Inflammatory macrophage (primary cell): ENCODE measurements at regions not wholly inside any gene's neighbourhood (a gene's known extent, or its start where the extent isn't known, plus 50 kb on each side); places are given as distances from the start of the nearest gene placed in this dataset.
"Not testable (repeated sequence)": the region's sequence is repeated elsewhere in the genome, so short reads cannot be mapped to it uniquely, and the experiment has no call there.

Experiments
- DNase-seq, 2 donors: peaks; one replicate each; pipeline ENCODE4 v3.0.0-alpha.2; 2020 to 2022

- DNase-seq, result no peak
Measured at GRCh38 chr10:20608503-20608902, 288.6 kb downstream of the NEBL start.

GRCh38 chr10:20606985-20607384 lies 290.1 kb downstream of the NEBL start:
- no peak for DNase-seq

DNA sequence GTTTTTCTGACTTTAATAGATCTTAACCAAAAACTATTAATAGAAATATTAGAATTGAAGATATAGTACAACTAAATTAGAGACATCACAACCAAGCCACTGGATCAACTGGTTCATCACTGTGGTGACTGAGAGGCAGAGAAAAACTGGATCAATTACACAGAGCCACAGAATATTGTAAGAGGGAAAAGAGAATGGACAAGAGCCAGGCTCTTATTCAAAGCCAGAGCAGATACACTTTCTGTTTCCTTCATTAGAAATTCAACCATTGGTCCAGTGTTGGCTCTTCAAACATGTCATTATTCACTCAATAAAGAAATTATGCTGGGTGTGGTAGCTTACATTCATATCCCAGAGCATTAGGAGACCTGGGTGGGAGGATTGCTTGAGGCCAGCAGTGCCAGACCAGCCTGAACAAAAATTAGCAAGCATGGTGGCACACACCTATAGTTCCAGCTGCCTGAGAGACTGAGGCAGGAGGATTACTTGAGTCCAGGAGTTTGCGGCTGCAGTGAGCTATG lies 295.1 kb downstream of the NEBL start:
- DNase-seq, result no peak

GRCh38 chr10:20598590-20598989 lies 298.5 kb downstream of the NEBL start:
- no peak for DNase-seq

DNA sequence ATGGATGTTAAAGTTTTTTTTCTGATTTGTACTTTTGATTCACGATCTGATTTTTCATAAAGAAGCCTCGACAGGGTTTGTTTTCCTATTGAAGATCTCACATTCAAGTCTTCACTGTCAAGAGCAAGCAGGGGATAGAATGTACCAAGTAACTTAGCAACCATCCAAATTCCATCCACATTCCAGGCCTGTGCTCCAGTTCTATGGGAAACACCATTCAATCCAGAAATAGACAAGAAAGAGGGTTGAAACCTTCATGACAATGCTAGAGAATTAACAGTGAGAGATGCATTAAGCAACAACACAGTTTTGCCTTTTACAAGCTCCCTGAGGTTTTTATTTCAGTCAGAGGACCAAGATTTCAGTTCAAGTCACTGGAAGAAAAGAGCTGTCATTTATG lies 300.2 kb downstream of the NEBL start:
- no peak for DNase-seq

DNA sequence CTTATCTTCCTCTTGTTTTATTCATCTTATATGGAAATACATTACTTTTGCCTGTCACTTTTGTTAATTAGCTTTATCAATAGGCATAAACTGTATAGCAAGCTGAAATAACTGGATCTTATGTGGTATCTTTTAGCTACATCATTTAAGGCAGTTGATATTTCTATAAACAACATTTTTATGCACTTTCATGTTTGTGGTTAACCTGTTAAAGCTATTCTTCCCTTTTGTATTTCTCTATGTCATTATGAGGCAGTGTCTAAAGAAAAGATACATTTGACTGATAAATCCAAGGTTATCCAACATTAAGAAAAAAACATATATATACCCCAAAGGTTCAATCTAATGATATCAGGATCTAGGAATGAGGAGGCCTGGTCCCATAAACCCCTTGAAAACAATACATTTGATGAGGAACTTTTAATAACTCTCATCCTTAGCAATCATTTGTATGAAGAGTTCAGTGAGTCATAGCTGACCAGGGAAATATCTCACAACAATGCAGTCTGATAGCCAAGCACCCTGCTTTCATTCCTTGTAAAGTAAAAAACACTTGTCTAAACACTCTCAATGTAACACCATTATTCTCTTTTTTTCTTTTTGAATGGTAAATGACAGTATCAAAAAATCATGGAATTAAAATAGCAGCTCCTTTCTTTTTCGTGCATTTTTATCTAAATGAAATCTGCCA lies 300.9 kb downstream of the NEBL start:
- DNase-seq, result no peak

GRCh38 chr10:20593649-20594048 lies 303.5 kb downstream of the NEBL start:
- DNase-seq, result no peak

DNA sequence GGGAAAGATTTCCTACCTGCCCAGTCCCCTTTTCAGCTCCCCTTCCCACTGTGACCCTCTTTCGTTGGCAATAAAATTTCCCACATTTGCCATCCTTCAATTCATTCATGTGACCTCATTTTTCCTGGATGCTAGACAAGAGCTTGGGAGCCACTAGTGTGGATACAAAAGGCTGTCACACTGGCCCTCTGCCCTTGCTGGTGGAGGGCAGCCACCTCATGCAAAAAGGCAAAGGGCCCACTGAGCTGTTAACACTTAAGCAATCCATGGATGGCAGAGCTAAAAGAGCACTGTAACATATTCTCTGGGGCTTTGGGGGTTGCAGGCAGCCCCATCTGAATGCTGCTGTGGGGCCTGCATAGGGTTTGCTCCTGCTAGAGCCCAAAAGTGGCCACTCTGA lies 315.1 kb downstream of the NEBL start:
- DNase-seq, result no peak

DNA sequence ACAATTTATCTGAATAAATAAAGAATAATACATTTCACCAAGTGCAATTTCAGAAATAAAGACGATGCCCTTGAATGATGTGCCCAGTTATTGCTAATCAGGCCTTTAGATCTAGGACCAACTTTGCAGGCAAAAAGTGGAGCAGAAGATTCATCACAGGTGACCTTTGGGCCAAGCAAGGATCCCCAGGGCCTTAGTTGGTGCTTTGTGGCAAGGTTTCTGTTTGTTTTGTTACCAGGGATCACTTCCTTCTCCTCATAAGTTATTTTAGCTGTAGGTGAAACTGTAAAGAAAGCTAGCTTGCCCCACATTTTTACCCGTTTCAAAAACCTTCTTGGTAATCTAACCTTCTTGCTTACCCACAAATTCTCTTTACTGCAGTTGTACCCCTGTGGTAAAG lies 323.2 kb downstream of the NEBL start:
- no peak for DNase-seq

DNA sequence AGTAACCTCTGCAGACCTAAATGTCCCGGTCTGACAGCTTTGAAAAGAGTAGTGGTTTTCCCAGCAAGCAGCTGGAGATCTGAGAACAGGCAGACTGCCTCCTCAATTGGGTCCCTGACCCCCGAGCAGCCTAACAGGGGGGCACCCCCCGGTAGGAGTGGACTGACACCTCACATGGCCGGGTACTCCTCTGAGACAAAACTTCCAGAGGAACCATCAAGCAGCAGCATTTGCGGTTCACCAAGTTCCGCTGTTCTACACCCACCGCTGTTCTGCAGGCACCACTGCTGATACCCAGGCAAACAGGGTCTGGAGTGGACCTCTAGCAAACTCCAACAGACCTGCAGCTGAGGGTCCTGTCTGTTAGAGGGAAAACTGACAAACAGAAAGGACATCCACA lies 341.1 kb downstream of the NEBL start:
- not testable (repeated sequence) for DNase-seq

GRCh38 chr10:20552382-20552781 lies 344.7 kb downstream of the NEBL start:
- DNase-seq, result peak; percentile 4 to 30

- DNase-seq, result no peak
Measured at GRCh38 chr10:20551761-20552160, 345.4 kb downstream of the NEBL start.

DNA sequence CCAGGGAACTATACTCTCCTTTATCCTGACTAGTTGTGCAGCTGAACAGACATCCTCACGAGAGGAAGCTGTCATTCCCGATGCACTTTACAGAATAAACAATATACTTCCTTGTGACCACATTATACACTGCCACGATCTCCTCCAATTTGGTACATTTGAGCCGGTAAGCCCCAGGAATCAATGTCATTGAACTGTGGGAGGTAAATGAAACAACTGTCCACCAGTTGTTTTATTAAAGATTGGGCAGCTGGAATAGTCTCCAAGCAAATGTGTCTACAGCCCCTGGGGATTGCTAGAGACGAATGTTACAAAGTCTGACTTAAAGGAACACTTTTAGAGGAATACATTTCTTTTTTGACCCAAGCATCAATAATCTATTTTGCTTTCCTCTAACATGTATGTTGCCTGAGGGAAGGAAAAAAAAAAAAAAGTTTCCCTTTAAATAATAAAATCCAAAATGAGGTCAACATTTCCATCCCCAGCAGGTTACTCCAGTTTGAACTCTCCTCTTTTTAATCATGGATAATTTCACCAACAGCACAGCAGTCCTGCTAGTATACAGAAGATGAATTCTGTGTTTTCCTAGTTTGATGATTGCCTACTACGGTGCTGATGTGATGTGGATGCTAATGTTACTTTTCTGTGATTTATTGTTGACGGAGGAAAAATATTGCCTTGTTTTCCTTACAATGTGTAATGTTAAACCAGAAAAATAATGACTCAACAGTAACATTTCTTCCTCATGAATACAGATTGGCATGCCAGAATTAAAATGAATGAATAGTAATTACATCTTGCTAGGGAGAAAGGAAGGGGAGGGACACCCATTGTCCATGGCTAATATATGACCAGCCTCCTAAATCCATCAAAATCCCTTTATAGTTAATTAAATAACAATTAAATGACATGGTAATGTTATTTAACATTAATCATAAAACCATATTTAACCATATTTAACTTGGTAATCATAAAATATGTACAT lies 360.9 kb downstream of the NEBL start:
- no peak for DNase-seq

DNA sequence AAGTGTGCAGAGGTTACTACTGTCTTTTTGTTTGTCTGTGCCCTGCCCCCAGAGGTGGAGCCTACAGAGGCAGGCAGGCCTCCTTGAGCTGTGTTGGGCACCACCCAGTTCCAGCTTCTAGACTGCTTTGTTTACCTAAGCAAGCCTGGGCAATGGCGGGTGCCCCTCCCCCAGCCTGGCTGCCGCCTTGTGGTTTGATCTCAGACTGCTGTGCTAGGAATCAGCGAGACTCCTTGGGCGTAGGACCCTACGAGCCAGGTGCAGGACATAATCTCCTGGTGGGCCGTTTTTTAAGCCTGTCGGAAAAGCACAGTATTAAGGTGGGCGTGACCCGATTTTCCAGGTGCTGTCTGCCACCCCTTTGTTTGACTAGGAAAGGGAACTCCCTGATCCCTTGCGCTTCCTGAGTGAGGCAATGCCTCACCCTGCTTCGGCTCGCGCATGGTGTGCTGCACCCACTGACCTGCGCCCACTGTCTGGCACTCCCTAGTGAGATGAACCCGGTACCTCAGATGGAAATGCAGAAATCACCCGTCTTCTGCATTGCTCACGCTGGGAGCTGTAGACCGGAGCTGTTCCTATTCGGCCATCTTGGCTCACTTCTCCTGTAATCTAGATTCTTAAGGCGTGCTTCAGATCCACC lies 365.7 kb downstream of the NEBL start:
- DNase-seq, result not testable (repeated sequence)

DNA sequence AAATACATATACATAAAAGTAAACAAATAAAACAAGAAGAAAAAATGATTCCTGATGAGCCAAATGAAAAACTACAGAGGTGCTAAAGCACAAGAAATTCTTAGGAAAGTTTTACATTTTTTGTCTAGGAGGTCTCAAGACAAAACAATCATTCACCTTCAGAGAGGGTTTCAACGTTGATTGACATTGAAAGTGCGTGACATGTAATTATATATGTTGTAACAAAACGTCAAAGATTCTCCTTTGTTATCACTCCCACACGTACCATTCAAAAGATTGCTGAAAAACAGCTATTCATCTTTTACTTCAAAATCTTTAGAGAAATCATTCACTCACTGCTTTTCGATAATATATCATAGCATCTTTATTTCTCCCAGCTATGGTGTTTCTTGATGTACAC lies 375.9 kb downstream of the NEBL start:
- no peak for DNase-seq

- no peak for DNase-seq
Measured at GRCh38 chr10:20515654-20516053, 381.5 kb downstream of the NEBL start.

GRCh38 chr10:20512631-20513030 lies 384.5 kb downstream of the NEBL start:
- no peak for DNase-seq

DNA sequence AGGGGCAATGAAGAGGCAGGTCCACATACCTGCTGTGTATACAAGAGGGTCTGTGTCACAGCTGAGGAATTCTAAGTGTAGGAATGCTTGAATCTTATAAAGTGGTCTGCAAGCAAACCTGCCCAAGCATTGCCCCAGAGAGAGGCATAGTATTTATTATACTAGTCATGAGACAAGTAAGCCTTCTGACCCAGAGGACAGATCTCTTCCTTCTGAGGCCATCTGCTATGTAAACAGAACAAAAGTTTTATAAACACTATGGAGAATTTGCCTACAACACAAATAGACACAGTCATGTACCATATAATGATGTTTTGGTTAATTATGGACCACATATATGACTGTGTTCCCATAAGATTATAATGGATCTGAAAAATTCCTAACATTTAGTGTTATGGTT lies 388.2 kb downstream of the NEBL start:
- no peak for DNase-seq

DNA sequence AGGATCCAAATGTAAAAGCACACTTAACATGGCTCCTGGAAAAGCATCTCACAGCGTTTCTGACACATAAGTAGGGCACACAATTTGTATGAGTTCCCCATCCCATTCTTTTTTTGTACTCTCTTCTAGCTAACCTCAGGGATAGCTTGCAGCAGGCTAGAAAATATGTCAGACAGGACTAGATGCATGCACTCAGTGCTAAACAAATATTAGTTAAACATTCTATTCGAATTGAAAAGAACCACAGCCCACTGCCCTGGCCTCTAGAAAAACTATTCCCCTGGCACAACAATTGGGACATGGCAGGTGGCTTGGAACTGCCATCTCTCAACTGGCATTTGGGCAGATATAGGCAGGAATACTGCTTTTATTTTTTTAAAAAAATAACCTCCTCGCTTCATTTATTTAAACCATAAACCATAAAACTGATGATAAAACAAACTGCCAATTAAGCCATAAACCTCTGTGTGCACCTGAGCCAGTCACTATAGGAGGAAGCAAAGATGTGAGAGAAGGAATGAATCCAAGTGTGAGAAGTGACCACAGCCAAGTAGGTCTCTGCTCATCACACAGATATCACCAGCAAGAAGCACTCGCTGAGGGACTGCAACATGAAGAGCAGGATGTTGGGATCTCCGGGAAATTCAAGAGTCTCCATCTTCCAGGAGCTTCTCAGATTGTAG lies 394.1 kb downstream of the NEBL start:
- no peak for DNase-seq

DNA sequence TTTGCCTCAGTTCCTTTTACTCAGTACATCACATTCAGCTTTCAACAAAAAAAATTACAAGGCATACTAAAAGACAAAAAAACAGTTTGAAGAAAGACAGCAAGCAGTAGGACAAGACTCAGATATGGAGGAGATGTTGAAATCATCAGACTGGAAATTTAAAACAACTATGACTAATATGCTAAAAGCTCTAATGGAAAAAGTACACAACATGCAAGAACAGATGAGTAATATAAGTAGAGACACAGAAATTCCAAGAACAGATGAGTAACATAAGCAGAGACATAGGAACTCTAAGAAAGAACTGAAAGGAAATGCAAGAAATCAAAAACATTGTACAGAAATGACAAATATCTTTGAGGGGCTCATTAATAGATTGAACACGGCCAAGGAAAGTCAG lies 402.6 kb downstream of the NEBL start:
- DNase-seq, result no peak

- no peak for DNase-seq
Measured at GRCh38 chr10:20492447-20492846, 404.7 kb downstream of the NEBL start.

DNA sequence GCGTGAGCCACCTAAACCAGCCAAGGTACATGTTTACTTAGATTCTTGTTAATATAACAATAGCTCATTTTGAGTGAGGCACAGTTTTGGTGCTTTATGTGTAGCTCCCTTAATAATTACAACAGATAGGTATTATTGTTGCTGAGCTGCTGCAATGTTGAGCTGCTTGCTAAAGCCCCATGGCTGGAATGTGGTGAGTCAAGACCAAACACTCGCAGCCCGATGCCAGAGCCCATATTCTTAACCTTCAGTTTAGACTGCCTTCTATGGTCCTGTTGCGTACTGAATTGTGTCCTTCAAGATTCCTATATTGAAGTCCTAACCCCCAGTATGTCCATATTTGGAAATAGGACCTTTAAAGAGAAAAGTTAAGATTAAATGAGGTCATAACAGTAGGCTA lies 407.1 kb downstream of the NEBL start:
- no peak for DNase-seq

DNA sequence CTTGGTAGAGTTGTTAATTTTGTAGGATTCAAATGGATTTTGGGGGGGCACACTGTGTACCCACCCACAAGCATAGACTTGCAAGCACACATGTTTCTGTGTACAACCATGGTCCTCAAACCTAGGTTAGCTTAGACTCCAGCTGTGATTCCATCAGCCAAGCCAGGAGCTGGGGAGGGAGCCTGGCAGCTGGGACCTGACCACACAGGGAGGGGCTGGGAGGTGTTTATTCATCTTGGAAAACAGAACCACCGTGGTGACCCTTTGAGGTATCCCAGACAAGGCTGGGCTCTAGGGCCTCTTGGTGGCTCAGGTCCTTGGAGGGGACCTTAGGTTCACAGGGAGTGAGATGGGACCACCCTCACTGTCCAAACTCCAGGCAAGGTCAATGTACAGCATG lies 410.3 kb downstream of the NEBL start:
- DNase-seq, result no peak
